Hypothalamus (tissue), 51 donors: ENCODE measurements at regions not wholly inside any gene's neighbourhood (a gene's known extent, or its start where the extent isn't known, plus 50 kb on each side); places are given as distances from the start of the nearest gene placed in this dataset.

Experiments used
- DNase-seq, 51 donors: peaks; one replicate each; lab custom pipeline; 2025; lab: John Stamatoyannopoulos, UW

- no peak for DNase-seq
These were observed 61.4 kb downstream of the TM2D3 start for GRCh38 chr15:101590785-101591184.

GRCh38 chr15:101583284-101583683 lies 68.9 kb downstream of the TM2D3 start:
- no peak for DNase-seq

DNA sequence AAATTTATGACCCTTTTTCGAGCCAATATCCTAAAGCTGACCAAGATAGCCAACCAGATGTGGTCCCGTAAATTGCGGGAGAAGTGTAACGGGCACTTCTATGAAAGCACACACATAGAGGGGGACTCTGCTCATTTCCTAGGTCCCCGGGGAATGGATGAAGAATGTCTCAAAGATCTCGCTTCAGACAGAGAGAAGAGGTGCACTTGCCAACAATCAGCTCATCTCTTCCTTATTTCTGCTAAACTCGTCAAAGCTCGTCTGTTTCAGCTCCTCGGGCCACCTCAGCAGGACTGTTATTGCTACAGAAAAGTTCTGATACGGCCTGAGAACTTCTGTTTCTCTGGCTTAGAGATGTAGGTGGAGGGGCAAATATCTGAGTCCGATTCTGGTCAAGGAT lies 71.8 kb downstream of the TM2D3 start:
- no peak for DNase-seq

DNA sequence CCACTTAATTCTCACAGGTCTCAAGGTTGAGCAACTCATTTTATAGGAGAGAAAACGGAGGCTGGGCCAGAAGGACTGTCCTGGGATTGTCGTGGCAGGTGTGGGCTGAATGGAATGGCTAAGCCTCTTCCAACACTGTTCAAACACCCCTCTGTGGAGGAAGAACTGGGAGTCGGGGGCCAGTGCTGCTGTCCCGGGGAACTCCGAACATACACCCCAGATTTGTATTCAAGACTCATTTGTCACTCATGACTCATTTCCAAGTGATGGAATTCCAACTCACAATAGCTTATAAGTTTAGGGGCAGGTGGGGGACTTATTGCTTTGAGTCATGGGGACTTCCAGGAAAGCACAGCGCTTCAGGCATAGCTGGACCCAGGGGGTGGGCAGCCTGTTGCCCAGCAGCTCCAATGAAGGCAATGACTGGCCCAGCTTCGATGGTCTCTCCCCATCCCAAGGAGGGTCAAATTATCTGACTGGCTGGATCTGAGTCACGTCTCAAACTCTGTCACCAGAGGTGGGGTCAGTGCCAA lies 72.5 kb downstream of the TM2D3 start:
- DNase-seq: no peak

DNA sequence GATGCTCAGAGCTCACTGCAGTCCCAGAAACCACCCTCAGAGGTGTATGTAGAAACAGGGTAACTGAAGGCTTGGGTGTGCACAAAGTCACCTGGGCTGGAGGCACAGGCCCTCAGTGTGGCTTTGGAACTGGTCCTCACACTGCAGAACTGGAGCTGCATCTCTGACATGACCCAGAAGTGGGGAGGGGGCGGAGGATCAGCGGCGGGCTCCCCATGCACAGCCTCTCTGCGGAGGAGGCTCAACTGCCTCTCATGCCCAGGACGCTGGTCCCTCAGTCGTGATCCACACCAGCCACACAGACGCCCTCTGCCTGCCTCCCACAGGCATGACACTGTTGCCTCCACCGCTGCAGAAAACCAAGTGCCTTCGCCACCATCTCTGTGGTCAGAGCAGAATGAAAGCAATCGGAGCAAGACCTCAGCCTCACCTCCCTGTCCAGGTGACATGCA lies 73.7 kb downstream of the TM2D3 start:
- DNase-seq: peak in 29 of 51 donors; percentile 2 to 67 (median 19)

DNA sequence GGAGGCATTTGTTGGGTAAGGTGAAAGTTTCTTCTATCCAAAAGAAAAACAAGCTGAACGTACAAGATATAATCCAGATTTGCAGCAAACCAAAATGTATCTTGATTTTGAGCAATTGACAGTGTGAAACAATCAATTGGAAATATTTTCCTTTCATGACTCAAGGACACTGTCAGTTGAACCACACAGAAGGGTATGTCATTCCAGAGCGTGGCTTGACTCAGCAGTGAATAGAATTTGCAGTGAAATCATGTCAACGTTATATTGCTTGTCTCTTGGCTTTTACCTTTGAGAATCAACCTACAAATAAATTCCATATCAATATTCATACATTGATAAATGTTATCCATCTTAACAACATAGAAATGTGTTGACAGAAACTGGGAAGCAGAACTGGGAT lies 78.2 kb downstream of the TM2D3 start:
- DNase-seq: no peak

- no peak for DNase-seq
These were observed 80.7 kb upstream of the PCSK6 start for GRCh38 chr15:101570241-101570640.

- no peak for DNase-seq
These were observed 79.5 kb upstream of the PCSK6 start for GRCh38 chr15:101568821-101569555.

DNA sequence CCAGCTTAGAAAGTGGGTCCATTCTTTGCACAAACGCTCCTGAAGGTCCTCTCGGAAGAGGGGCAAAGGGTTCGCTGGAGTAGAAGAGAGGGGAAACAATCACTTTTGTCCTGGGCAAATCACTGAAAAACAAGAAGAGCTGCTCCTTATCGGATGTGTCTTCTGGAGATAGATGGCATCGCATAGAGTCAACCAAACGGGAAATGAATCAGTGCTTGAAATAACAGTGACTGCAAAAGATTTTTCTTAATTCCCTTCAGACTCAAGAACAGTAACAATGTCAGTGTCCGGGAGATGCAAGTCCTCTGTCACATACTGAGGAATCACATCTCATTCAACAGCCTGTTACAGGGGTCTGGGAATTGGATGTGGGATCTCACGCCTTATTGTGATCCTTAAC lies 78.8 kb upstream of the PCSK6 start:
- DNase-seq: no peak

GRCh38 chr15:101566748-101567488 lies 77.4 kb upstream of the PCSK6 start:
- DNase-seq: no peak

- DNase-seq: no peak
These were observed 75.9 kb upstream of the PCSK6 start for GRCh38 chr15:101565377-101565776.

DNA sequence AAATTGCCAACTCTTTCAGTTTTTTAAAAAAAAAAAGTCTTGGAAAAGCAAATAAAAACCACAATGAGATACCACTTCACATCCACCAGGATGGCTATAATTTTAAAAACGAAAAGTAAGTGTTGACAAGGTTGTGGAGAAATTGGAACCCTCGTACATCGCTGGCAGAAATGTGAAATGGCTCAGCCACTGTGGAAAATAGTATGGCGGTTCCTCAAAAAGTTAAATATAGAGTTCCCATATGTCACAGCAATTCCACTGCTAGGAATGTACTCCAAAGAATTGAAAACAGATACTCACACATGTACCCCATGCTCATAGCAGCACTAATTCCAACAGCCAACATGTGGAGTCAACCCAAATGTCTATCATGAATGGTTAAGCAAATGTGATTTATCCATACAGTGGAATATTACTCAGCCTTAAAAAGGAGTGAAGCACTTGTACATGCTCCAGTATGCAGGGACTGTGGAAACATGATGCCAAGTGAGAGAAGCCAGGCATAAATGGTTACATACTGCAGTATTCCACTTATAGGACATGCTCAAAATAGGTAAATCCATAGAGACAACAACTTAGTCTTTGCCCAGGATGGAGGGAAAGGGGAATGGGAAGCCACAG lies 73.8 kb upstream of the PCSK6 start:
- no peak for DNase-seq

- DNase-seq: no peak
These were observed 73.0 kb upstream of the PCSK6 start for GRCh38 chr15:101562428-101563059.

GRCh38 chr15:101561584-101561906 lies 72.0 kb upstream of the PCSK6 start:
- DNase-seq: no peak

- no peak for DNase-seq
These were observed 71.4 kb upstream of the PCSK6 start for GRCh38 chr15:101560722-101561583.

GRCh38 chr15:101559952-101560351 lies 70.4 kb upstream of the PCSK6 start:
- no peak for DNase-seq

- DNase-seq: no peak
These were observed 68.9 kb upstream of the PCSK6 start for GRCh38 chr15:101558221-101558941.

GRCh38 chr15:101556273-101556672 lies 66.8 kb upstream of the PCSK6 start:
- DNase-seq: no peak

DNA sequence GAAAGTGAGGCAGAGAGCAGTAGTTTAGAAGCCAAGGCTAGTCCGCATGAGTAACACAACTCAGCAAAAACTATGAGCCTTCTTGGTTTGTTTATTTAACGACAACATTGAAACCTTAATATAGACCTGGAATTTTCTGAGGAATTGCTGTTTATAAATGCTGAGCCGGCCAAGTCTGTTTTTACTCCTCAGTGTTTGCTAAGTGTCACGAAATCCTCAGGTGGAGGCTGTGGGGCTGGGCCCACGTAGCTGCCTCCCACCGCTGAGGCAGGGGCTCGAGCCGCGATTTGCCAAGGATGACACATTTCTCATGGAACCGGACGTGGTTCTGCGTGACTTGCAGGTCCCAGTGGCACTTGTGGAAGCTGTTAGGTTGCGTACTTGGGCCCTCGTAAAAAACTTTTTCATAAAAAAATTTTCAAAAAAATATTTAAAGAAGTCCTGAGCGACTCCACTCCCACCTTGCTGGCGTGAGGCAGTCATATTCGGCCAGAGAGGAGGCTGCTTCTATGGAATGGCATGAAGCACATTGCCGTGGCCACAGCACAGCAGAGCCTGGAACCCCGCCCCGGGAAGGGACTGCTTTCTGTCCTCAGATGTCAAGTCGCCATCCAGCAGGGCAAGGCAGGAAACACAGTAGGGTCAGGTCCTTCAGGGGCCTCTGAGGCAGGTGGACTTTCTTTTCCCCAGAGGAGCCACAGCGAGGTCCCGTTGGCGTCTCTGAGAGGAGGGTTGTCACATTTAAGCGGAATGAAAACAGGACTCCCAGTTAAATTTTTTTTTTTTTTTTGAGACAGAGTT lies 64.8 kb upstream of the PCSK6 start:
- DNase-seq: no peak
